GM18907 (cell line): ENCODE measurements at regions not wholly inside any gene's neighbourhood (a gene's known extent, or its start where the extent isn't known, plus 50 kb on each side); places are given as distances from the start of the nearest gene placed in this dataset.
"Not testable (repeated sequence)": the region's sequence is repeated elsewhere in the genome, so short reads cannot be mapped to it uniquely, and the experiment has no call there.

Experiments used
- ATAC-seq: cut with Tn5 transposase; IDR thresholded peaks from one replicate; pipeline ENCODE4 v1.9.1; 2021; ENCODE audit warnings: mild to moderate bottlenecking, moderate library complexity; ENCODE audit not compliant: unreplicated experiment

DNA sequence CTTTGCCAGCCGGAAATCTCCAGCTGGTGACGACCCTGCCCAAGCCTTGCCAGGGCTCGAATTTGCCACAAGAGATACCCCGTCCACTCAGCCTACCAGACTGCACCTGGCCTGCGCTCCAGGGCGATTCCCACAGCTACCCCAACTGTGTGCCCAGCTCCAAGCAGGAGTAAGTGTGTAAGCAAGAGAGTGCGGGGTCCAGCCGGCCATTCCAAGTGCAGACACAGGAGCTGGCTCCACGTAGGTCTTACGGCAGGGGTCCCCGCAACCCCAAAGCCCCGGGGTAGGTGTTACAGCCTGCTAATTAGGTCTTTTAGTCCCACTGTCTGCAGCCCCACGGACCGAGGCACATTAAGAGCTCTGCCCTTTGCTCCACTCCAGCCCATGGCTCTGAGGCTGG lies 1305.2 kb downstream of the ARAP2 start:
- no peak for ATAC-seq

DNA sequence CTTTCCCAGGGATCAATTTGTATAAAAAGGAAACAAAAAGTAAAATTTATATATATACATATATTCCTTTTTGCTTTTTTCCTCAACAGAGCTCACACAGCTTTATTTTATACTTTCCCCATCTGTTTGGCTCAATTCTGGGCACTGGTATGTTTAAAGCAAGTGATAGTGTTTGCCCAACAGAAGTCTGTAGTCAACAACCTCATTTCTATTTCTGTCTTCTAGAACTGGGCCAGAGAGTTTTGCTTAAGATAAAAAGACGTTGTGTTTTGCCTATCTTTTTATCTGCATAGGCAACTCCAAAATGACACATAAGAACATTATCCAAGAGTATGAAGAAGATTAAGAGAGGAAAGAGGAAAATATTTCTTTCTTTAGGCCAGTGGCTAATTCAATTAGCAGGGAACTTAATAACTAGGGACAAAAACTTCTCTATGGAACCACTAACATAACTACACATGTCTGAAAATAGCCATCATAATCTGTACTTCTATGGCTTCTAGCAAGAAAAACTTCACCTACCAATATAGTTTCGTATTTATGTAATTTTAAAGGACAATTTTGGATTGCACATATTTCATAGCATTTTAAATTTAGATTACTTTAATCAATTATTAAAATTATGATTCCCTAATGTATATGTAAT lies 1300.5 kb downstream of the ARAP2 start:
- ATAC-seq: no peak

DNA sequence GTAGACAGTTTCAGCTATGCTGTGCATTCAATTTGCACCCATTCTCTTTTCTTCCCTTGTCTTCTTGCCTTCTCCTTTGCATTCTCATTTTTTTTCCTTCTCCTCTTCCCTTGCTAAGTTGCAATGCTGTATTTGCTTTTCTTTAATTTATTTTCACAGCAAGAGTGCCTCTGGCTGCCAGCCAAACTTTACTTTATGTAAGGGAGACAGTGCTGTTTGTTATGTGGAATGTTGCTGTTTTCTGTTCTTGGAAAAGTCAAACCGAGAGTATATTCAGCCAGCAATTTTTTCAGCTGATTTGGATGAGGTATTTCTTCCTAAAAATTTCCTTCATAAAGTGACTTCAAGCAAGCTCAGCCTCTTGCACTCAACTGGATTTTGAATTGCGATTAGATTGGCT lies 1293.4 kb downstream of the ARAP2 start:
- no peak for ATAC-seq

DNA sequence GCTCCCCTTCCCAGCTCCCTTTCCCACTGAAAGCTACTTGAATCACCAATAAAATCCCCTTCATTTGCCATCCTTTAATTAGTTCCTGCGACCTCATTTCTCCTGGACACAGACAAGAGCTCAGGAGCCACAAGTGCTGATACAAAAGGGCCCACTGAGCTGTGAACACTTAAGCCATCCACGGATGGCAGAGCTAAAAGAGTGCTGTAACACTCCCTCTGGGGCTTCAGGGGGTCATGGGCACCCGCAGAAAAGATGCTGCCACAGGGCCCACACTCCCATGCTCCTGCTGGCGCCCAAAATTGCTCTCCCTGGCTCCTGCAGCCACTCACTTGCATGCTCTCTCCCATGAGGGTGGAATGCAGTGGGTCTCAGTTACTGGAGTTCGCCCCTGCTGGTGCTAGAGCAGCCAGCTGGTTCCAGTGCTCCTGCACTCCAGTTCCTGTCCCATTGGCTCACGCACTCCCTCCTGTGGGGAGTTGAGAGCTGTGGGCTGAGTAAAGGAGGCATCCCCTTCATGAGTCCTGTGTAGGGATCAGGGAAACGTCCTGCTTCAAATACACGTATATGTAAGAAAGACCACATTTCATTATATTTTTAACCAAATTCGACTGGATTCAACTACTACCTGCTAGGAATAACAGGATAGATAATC lies 1291.0 kb downstream of the ARAP2 start:
- ATAC-seq: no peak

DNA sequence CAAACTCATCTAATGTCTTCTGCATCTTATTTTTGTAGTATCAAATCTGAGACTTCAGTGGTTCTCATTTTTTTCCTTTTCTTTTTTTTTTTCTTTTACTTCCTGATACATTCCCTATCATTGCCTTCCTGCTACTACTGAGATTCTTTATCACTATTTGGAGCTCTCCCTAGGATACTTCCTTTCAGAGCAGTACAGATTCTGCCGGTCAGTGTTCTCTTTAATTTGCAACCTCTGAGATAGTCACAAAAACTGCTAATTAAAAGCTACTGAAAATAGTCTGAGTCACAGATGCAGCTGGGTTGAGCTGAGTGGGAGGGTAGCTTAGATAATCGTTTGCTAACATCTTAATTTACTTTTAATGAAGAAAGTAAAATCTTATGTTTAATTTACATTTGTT lies 1279.7 kb downstream of the ARAP2 start:
- no peak for ATAC-seq

DNA sequence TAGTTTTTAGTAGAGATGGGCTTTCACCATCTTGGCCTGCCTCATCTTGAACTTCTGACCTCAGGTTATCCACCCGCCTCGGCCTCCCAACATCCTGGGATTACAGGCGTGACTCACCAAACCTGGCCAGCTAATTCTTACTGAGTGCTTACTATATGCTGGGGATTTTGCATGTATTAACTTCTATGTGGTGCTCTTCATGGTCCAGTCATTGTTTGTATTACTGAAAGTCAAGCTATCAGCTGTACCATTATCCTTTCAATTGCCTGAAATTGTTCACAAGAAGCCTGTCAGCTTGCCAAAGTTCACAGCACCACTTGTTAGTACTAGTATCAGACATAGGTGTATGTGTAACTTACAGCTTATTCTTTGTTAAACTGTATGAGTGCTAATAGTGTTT lies 1272.1 kb downstream of the ARAP2 start:
- ATAC-seq: no peak

DNA sequence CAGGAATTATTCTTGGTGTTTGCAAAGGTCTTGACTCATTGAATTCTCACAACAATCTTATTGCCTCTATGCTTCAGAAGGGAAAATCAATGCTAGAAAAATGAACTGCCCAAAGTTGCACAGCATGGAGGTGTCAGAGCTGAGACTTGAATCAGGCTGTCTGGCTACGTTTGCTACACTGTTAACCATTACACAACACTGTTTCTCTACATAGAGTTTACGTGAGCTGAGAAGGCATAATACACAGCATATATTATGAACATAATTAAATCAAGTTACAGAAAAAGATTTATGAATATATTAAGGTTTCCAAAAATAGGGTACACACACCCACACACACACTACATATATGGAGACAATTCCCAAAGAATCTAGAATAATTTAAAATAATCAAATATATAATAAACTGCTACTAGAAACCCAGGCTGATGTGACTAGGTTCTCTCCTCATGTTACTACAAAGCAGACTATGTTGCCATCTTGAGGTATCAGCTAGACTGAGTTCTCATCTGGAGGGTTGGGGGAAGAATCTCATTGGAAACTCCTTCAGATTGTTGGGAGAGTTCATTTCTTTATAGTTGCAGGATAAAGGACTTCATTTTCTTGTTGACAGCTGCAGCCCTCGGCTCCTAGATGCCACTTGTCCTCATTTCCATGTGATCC lies 1270.5 kb downstream of the ARAP2 start:
- ATAC-seq: no peak

DNA sequence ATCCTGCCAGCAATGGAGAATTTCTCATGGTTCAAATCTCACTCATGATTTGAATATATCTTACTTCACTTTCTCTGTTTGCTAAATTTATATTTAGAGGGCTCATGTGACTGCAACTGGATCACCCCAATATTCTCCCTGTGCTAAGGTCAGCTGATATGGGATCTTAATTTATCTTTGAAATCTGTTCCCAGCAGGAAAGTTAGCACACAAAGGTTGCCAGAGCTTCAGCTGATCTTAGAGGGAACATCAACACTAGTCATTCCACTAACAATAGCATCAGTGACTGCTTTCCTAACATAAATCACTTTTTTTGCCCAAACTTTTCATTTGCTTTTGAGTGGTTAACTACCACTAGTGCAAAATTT lies 1270.0 kb downstream of the ARAP2 start:
- no peak for ATAC-seq

DNA sequence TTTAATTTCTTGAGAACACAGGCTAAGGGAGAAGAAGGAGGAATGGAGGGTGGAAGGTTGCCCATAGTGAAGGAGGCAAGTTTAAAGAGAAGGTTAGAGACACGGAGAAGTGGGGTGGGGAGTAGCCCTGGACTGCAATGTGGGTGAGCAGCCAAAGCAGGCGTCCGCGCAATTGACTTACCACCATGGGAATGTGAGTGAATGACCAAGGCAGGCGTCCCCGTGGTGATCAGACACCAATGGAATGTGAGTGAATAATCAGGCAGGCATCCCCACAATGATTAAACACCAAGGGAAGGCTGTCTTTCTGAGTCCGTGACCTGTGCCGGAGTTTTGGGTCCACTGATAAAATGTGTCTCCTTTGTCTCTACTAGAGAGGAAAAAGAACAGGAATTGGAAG lies 1223.1 kb downstream of the ARAP2 start:
- not testable (repeated sequence) for ATAC-seq

DNA sequence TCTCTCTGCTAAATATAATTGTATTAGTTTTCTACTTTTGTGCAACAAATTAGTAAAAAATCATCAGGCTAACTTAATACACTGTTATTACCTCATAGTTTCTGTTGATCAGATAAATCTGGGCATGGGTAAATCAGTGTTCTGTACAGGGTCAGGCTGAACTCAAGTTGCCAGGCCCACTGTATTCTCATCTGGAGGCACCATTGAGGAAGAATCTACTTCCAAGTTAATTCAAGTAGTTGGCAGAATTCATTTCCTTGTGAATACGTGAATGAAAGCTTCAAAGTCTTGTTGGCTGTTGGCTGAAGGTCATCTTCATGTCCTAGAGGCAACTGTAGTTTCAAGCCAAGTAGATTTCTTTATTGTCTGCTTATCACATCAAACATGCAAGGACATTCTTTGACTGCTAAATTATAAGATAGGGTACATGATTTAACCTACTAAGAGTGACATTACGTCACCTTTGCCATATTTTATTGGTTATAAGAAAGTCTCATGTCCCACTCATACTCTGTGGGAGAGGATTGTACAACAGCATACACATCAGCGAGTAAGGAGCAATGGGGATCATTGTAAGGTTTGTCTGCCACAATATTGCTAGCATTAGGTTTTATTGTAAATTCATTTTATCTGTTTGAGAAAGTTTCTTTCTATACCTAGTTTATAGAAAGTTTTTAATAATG lies 1219.0 kb downstream of the ARAP2 start:
- no peak for ATAC-seq

DNA sequence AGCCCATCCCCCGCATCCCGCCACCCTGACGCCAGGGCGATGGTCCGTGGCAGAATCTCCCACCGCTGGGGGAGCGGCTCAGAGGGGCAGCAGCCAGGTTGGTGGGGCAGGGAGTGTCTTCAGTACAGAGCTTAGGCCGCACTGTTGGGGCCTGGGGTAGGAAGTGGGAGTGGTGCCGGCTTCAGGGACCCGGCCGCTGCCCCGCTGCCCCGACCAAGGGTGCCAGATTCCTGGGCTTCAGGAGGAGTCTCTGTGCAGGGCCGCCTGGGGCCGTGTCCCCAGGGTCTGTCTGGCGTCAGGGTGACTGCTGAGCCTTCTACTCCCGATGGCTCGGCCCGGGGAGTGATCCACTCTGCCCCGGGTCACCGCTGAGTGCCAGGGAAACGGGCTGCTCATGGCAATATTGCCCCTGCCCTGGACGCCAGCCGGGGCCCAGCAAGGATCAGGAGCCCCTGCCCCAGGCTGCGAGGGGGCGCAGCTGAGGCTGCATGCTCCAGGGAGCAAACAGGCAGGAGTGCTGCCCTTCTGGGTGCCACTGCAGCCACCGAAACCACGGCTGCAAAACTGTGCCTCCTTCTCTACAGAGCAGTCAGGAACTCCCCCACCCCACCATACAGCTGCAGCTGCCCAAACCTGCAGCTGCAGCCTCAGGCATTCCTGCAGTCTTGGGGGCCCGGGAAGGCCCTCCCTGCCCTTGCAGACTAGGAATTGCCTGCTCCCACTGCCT lies 1206.1 kb downstream of the ARAP2 start:
- no peak for ATAC-seq

DNA sequence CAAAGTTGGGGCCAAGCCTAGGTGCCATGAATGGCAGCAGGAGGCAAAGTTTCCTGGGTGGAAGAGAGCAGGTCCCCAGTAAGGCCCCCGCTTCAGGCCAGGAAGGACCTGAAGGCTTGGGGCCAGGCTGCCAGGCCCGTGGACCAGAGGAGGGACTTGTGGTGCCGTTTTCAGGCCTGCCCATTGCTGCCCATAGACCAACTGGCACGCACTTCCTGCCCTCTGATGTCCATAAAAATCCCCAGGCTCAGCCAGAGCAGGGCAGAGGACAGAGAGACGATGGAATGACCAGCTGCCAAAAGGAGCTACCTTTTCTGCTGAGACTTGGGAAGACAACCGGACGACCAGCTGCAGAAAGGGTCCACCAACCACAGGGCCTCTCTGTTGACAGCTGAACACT lies 1205.5 kb downstream of the ARAP2 start:
- no peak for ATAC-seq

DNA sequence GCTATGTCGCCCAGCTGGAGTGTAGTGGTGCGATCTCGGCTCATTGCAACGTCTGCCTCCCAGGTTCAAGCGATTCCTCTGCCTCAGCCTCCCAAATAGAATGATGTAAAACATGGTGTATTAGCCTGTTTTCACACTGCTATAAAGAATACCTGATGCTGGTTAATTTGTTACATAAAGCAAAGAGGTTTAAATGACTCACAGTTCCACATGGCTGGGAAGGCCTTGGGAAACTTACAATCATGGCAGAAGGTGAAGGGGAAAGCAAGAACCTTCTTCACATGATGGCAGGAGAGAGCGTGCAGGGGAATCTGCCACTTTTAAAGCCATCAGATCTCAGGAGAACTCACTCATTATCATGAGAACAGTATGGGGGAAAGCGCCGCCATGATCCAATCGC lies 1191.8 kb downstream of the ARAP2 start:
- ATAC-seq: no peak

DNA sequence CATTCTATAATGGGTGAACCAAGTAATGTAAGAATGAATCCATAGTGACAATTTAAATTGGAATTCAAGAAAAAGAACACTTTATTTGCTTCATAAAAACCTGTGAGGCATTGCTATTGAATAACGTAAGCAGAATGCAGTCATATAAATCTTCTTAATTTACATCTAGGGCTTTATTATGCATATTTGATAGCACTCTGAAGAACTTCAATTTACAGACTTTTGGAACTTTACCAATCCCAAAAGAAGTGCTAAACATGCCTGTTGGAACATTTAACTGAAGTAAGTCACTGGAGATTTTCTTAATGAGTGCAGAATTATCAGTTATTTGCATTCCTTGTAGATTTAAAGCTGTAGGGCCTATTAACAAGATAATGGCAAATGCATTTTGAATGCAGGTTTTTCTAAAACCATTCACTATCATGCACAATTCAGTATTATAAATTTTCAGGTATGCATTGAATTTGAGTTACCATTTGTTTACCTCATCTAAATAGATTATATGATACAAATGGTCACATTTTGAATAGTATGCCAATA lies 1181.2 kb downstream of the ARAP2 start:
- ATAC-seq: no peak

DNA sequence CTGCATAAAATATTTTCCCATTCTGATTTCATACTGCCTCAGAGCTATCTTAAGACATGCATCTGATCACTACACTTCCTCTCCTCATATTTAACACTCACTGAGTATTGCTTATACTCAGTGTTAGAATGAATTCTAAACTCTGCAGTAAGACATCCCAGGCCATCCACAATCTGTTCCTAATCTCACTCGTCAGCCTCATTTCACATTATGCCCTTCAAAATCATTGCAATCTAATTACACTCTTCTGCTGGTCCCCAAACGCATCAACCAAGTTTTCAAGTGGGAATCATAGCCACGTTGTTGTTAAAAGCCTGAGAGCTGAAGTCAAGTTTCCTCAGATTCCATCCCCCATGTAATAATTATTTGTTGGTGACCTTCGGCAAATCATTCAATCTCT lies 1177.9 kb downstream of the ARAP2 start:
- ATAC-seq: no peak

DNA sequence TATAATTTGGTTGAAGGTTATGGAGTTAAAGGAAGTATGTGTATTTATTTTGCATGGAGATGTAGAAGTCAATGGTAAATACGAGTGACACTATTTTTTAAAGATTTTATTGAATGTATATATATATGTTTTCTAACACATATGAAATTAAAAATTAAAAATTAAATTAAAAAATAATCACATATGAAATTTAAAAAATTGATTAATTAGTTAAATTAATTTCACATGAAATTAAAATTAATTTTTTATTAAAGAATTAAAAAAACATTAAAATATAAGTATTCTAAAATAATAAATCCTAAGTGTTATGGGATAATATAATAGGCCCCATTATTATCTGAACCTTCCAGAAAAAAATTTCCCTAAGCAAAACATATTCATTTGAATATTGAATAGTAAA lies 1163.5 kb downstream of the ARAP2 start:
- no peak for ATAC-seq

DNA sequence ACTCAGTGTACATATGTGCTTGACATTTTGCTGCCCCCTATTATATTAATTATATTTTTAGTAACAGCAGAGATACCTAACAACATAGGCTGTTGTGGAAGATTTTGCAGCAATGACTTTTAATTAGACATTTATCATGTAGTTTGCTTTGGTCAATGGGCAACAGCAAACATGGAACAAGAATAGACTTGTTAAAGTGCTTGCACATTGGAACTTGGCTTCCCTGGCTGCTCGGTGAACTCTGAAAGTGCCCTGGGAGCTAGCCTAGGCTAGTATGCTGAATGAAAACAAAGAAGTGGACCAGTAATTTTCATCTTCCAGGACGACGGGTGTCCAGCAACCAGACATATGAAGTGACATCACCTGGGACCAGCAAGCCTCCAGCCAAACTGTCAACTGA lies 1157.1 kb downstream of the ARAP2 start:
- ATAC-seq: no peak

DNA sequence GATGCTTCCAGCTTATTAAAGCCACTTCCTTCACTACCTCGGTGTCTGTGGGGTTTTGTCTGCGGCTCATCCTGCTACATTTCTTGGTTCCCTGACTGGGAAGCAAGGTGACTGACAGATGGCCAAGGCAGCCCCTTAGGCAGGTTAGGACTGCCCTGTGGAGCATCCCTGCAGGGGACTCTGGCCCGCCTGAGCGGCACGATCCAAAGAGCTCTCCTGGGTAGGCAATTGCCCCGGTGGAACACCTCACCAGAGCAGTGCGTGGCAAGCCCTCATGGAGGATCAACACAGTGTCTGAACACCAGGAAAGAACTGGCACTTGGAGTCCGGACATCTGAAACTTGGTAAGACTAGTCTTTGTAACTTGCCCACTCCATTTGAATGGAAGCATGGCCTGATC lies 1143.4 kb downstream of the ARAP2 start:
- no peak for ATAC-seq

DNA sequence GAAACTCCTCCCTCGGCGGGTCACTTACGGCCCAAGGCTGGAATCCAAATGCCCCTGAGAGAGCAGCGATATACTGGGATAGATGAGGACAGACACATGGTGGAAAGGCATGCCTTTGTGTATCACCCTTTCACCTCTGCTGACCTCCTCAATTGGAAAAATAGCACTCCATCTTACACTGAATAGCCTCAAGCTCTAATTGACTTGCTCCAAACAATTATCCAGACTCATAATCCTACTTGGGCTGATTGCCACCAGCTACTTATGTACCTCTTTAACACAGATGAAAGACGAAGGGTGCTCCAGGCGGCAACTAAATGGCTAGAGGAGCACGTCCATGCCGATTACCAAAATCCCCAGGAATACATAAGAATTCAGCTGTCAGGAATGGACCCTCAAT lies 1142.2 kb downstream of the ARAP2 start:
- ATAC-seq: no peak

DNA sequence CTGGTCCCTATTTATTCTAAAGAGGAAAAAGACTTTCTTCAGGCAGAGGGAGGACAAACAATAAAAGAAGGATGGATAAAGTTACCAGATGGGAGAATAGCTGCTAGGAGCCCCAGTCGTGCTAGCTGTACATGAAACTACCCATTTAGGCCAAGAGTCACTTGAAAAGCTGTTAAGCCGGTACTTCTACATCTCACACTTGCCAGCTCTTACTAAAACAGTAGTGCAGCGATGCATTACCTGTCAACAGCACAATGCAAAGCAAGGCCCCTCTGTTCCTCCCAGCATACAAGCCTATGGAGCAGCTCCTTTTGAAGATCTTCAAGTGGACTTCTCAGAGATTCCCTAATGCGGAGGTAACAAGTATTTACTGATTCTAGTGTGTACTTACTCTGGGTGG lies 1138.8 kb downstream of the ARAP2 start:
- ATAC-seq: no peak

DNA sequence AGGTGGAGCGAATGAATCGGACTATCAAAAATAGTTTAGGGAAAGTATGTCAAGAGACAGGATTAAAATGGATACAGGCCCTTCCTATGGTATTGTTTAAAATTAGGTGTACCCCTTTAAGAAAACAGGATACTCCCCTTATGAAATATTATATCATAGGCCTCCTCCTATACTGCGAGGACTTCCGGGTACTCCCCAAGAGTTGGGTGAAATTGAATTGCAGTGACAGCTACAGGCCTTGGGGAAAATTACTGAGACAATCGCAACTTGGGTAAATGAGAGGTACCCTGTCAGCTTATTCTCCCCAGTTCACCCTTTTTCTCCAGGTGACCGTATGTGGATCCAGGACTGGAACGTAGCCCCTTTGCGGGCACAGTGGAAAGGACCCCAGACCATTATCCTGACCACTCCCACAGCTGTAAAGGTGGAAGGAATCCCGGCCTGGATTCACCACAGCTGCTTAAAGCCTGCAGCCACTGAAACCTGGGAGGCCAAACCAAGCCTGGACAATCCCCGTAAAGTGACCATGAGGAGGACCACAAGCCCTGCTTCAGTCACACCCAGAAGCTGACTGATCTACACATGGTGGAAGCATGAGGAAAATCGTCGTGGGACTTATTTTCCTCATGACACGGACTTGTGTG lies 1138.1 kb downstream of the ARAP2 start:
- ATAC-seq: no peak
